HG03520 (cell line): ENCODE measurements at regions not wholly inside any gene's neighbourhood (a gene's known extent, or its start where the extent isn't known, plus 50 kb on each side); places are given as distances from the start of the nearest gene placed in this dataset.
"Not testable (repeated sequence)": the region's sequence is repeated elsewhere in the genome, so short reads cannot be mapped to it uniquely, and the experiment has no call there.

Experiments
- ATAC-seq: cut with Tn5 transposase; IDR thresholded peaks from one replicate; pipeline ENCODE4 v1.9.1; 2021; ENCODE audit warnings: mild to moderate bottlenecking, moderate library complexity; ENCODE audit not compliant: unreplicated experiment

GRCh38 chr16:26386096-26386495 is 680.6 kb upstream of the C16orf82 start:
- no peak for ATAC-seq

GRCh38 chr16:26391833-26392232 is 674.9 kb upstream of the C16orf82 start:
- ATAC-seq: no peak

- no peak for ATAC-seq
Observed at GRCh38 chr16:26394409-26394808, 672.3 kb upstream of the C16orf82 start.

- no peak for ATAC-seq
Observed at GRCh38 chr16:26395700-26396099, 671.0 kb upstream of the C16orf82 start.

GRCh38 chr16:26396511-26397235 is 670.1 kb upstream of the C16orf82 start:
- ATAC-seq: no peak

- no peak for ATAC-seq
Observed at GRCh38 chr16:26413780-26414179, 652.9 kb upstream of the C16orf82 start.

- ATAC-seq: not testable (repeated sequence)
Observed at GRCh38 chr16:26419458-26419857, 647.3 kb upstream of the C16orf82 start.

- ATAC-seq: no peak
Observed at GRCh38 chr16:26430618-26431017, 636.1 kb upstream of the C16orf82 start.

- no peak for ATAC-seq
Observed at GRCh38 chr16:26433807-26434206, 632.9 kb upstream of the C16orf82 start.

- ATAC-seq: no peak
Observed at GRCh38 chr16:26441178-26441577, 625.5 kb upstream of the C16orf82 start.

- no peak for ATAC-seq
Observed at GRCh38 chr16:26442321-26442720, 624.4 kb upstream of the C16orf82 start.

GRCh38 chr16:26447570-26447969 is 619.2 kb upstream of the C16orf82 start:
- ATAC-seq: no peak

- ATAC-seq: no peak
Observed at GRCh38 chr16:26453215-26453614, 613.5 kb upstream of the C16orf82 start.

GRCh38 chr16:26454102-26454501 is 612.6 kb upstream of the C16orf82 start:
- no peak for ATAC-seq

- ATAC-seq: no peak
Observed at GRCh38 chr16:26456074-26456473, 610.7 kb upstream of the C16orf82 start.

- ATAC-seq: no peak
Observed at GRCh38 chr16:26457095-26457494, 609.6 kb upstream of the C16orf82 start.

GRCh38 chr16:26457882-26458281 is 608.8 kb upstream of the C16orf82 start:
- ATAC-seq: no peak

- no peak for ATAC-seq
Observed at GRCh38 chr16:26464576-26465266, 602.0 kb upstream of the C16orf82 start.

GRCh38 chr16:26474405-26474804 is 592.3 kb upstream of the C16orf82 start:
- not testable (repeated sequence) for ATAC-seq

- ATAC-seq: no peak
Observed at GRCh38 chr16:26475596-26475995, 591.1 kb upstream of the C16orf82 start.

- ATAC-seq: no peak
Observed at GRCh38 chr16:26491101-26491670, 575.5 kb upstream of the C16orf82 start.

GRCh38 chr16:26491962-26492361 is 574.8 kb upstream of the C16orf82 start:
- no peak for ATAC-seq
